Trophoblast cell (in vitro differentiated cells and primary cell): ENCODE measurements at regions not wholly inside any gene's neighbourhood (a gene's known extent, or its start where the extent isn't known, plus 50 kb on each side); places are given as distances from the start of the nearest gene placed in this dataset.
"Not testable (repeated sequence)": the region's sequence is repeated elsewhere in the genome, so short reads cannot be mapped to it uniquely, and the experiment has no call there.

Experiments used
- DNase-seq, 2 donors: peaks; one replicate each; pipeline ENCODE4 v3.0.0-alpha.2; 2016
- H2AFZ ChIP-seq: 2 replicates; pipeline ENCODE4 v1.6.1; 2013; ENCODE audit warnings: low read length, moderate library complexity, mild to moderate bottlenecking; ENCODE audit not compliant: insufficient read depth, poor library complexity
- H2AK5ac ChIP-seq: 2 replicates; pipeline ENCODE4 v1.6.1; 2013; ENCODE audit warnings: mild to moderate bottlenecking, low read length
- H2BK120ac ChIP-seq: 2 replicates; pipeline ENCODE4 v1.6.1; 2013; ENCODE audit warnings: low read length, mild to moderate bottlenecking, moderate library complexity; ENCODE audit not compliant: insufficient read depth, poor library complexity
- H2BK12ac ChIP-seq: 2 replicates; pipeline ENCODE4 v1.6.1; 2013; ENCODE audit warnings: mild to moderate bottlenecking, low read length, moderate library complexity
- H2BK5ac ChIP-seq: 2 replicates; pipeline ENCODE4 v1.6.1; 2013; ENCODE audit warnings: low read length, low read depth, moderate library complexity, mild to moderate bottlenecking; ENCODE audit not compliant: poor library complexity
- H3K14ac ChIP-seq: 2 replicates; pipeline ENCODE4 v1.6.1; 2013; ENCODE audit warnings: mild to moderate bottlenecking, low read length
- H3K18ac ChIP-seq: 2 replicates; pipeline ENCODE4 v1.6.1; 2013; ENCODE audit warnings: mild to moderate bottlenecking, low read length
- H3K23ac ChIP-seq: 2 replicates; pipeline ENCODE4 v1.6.1; 2013; ENCODE audit warnings: low read length
- H3K27ac ChIP-seq: 2 replicates; pipeline ENCODE4 v1.5.1; 2013; ENCODE audit warnings: low read depth, mild to moderate bottlenecking, inconsistent platforms, low read length, moderate library complexity
- H3K27me3 ChIP-seq: 2 replicates; pipeline ENCODE4 v1.6.1; 2013; ENCODE audit warnings: inconsistent platforms, mild to moderate bottlenecking, low read length, moderate library complexity; ENCODE audit not compliant: insufficient read depth
- H3K36me3 ChIP-seq, 2 experiments: 1 replicate in 1 of 2; 2 replicates in 1 of 2; pipeline ENCODE4 v1.6.1; 2013; ENCODE audit warnings: low read length in 2 of 2, mild to moderate bottlenecking in 2 of 2, moderate library complexity in 1 of 2; ENCODE audit not compliant: insufficient read depth in 2 of 2, control insufficient read depth in 1 of 2
- H3K4ac ChIP-seq: 2 replicates; pipeline ENCODE4 v1.6.1; 2013; ENCODE audit warnings: low read depth, mild to moderate bottlenecking, low read length, moderate library complexity
- H3K4me1 ChIP-seq, 2 experiments: 1 replicate in 1 of 2; 2 replicates in 1 of 2; pipeline ENCODE4 v1.6.1; 2013; ENCODE audit warnings: low read length in 2 of 2, mild to moderate bottlenecking in 2 of 2, moderate library complexity in 1 of 2; ENCODE audit not compliant: insufficient read depth in 2 of 2, control insufficient read depth in 1 of 2
- H3K4me2 ChIP-seq: 2 replicates; pipeline ENCODE4 v1.6.1; 2013; ENCODE audit warnings: inconsistent platforms, mild to moderate bottlenecking, low read length, moderate library complexity
- H3K4me3 ChIP-seq: 2 replicates; pipeline ENCODE4 v1.5.1; 2013; ENCODE audit warnings: mild to moderate bottlenecking, low read depth, low read length, inconsistent platforms
- H3K79me1 ChIP-seq: one replicate; pipeline ENCODE4 v1.6.1; 2013; ENCODE audit warnings: low read length
- H3K79me2 ChIP-seq: 2 replicates; pipeline ENCODE4 v1.6.1; 2013; ENCODE audit warnings: low read length, mild to moderate bottlenecking; ENCODE audit not compliant: control insufficient read depth, insufficient read depth, poor library complexity
- H3K9ac ChIP-seq: 2 replicates; pipeline ENCODE4 v1.6.1; 2013; ENCODE audit warnings: mild to moderate bottlenecking, low read length
- H3K9me3 ChIP-seq: 2 replicates; pipeline ENCODE4 v1.6.1; 2013; ENCODE audit warnings: low read depth, mild to moderate bottlenecking, control low read depth, inconsistent platforms, low read length; ENCODE audit not compliant: insufficient read depth
- H4K12ac ChIP-seq: 2 replicates; pipeline ENCODE4 v1.6.1; 2013; ENCODE audit warnings: low read depth, mild to moderate bottlenecking, low read length, moderate library complexity
- H4K8ac ChIP-seq: 2 replicates; pipeline ENCODE4 v1.6.1; 2013; ENCODE audit warnings: low read depth, mild to moderate bottlenecking, low read length, moderate library complexity
- H4K91ac ChIP-seq: one replicate; pipeline ENCODE4 v1.6.1; 2013; ENCODE audit warnings: low read depth, mild to moderate bottlenecking, low read length, moderate library complexity
- WGBS: extraction: QIAGEN DNeasy Blood & Tissue Kit; methylation state at CpG from one replicate; pipeline ENCODE4 v1.1.7; 2013; ENCODE audit warnings: missing lambda C conversion rate; ENCODE audit not compliant: insufficient read length, insufficient coverage; ENCODE audit errors: extremely low coverage; 5-methylcytosine and 5-hydroxymethylcytosine counted together

DNA sequence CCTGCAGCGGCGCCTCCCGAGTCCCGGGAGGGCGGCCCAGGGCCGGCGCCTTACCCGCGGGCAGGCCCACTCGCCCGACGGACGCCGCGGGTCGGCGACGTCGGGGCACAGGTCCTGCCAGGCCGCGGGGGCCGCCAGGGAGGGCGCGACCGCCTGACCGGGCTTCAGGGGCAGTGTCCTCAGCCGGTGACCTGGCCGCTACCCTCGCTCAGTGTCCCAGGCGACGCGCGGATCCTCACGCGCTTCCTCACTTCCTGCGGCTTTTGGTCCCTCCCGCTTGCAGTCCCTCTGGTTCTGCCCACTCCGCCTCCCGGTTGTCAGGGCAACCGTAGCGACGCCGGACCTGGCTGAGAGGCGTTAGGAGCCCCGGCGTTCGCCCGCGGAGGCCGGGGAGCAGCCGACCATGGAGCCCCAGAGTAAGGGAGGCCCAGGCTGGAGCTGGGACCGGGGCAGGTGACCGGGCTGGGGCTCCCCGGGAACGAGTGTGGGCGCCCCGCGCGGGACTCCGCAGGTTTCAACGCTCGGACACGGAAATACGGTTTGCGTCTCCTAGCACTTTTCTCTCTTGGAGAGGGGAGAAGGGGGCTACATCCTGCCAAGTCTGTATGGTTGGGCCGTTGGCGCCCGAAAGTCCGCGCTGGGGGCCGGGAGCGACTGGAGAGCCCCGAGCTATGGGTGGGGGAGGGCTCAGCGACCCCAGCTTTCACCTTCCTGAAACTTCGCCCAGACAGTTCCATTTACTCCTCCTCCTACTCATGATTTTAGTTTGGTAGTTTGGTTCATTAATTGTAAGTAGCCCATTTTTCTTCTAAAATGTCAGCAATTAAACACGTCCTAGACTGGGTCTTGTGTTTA is 4786.0 kb upstream of the OR11H1 start:
- H2AFZ ChIP-seq, H3K79me1 ChIP-seq: not testable (repeated sequence)
- H3K9me3 ChIP-seq = peaks cover 18% of the 10 kb centered on the region

DNA sequence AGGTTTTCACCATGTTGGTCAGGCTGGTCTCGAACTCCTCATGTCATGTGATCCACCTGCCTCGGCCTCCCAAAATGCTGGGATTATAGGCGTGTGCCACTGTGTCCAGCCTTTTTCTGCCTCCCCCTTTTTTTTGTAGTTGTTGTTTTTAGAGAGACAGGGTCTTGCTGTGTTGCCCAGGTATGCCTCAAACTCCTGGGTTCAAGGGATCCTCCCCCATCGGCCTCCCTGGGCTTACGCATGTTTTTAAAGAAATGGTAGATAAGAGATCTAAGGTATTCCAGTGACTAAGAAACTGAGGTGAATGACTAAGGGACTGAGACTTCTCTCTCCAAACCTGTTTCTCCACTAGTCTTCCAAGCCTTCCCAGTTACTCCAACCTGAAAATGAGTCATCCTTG is 4781.6 kb upstream of the OR11H1 start:
- not testable (repeated sequence) for H2BK12ac ChIP-seq, DNase-seq
- no CpG with 5 or more reads among the region's 5 CpGs for WGBS

More for the DNA sequence above, 4786.0 kb upstream of the OR11H1 start:
- H3K79me2 ChIP-seq, H3K14ac ChIP-seq, H3K18ac ChIP-seq, H2BK5ac ChIP-seq, H3K4ac ChIP-seq, DNase-seq, H4K8ac ChIP-seq, H2AK5ac ChIP-seq, H4K12ac ChIP-seq, H3K9ac ChIP-seq, H4K91ac ChIP-seq, H3K36me3 ChIP-seq, H2BK12ac ChIP-seq, H3K23ac ChIP-seq, H3K27ac ChIP-seq, H3K27me3 ChIP-seq, H3K4me2 ChIP-seq, H3K4me3 ChIP-seq, H3K4me1 ChIP-seq, H2BK120ac ChIP-seq: not testable (repeated sequence)
- no CpG with 5 or more reads among the region's 76 CpGs for WGBS

DNA sequence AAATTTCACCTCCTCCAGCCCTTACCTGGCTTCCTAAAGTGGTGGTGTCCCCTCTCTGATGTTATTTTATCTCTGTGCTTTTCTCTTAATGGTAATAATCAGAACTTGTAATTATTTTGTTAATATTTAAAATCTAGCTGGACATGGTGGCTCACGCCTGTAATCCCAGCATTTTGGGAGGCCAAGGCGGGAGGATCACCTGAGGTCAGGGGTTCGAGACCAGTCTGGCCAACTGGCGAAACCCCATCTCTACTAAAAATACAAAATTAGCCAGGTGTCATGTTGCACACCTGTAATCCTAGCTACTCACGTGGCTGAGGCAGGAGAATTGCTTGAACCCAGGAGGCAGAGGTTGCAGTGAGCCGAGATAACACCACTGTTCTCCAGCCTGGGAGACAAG is 4780.8 kb upstream of the OR11H1 start:
- peaks cover 20% of the 10 kb centered on the region for H3K9me3 ChIP-seq

More for the DNA sequence above, 4781.6 kb upstream of the OR11H1 start:
- H3K79me1 ChIP-seq, H3K27ac ChIP-seq, H2AK5ac ChIP-seq, H2BK120ac ChIP-seq, H2BK5ac ChIP-seq, H4K12ac ChIP-seq, H3K4me2 ChIP-seq, H3K27me3 ChIP-seq, H3K23ac ChIP-seq, H3K4ac ChIP-seq, H3K9ac ChIP-seq, H3K14ac ChIP-seq, H3K36me3 ChIP-seq, H4K91ac ChIP-seq, H3K4me1 ChIP-seq, H3K4me3 ChIP-seq, H4K8ac ChIP-seq, H2AFZ ChIP-seq, H3K18ac ChIP-seq, H3K79me2 ChIP-seq: not testable (repeated sequence)
- H3K9me3 ChIP-seq = peaks cover 24% of the 10 kb centered on the region

DNA sequence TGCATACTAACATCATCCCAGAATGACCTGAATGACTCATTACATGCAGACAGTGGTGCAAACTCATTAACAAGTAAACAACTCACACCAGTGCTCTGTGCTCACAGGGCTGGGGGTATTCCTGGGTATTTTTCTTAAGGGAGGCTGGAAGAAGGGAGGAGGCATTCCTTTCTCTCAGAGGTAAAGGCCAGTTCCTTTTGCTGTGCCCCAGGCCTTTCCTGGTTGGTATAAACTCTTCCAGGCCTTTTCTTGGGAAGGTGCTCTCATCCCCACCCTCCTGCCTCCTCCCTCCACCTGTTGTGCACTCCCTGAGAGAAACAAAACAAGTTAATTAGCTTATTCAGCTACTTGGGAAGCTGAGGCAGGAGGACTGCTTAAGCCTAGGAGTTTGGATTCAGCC is 4779.2 kb upstream of the OR11H1 start:
- H3K18ac ChIP-seq, H3K4me2 ChIP-seq, H4K8ac ChIP-seq, H3K27ac ChIP-seq, H3K4ac ChIP-seq, H4K91ac ChIP-seq, H2AK5ac ChIP-seq, H3K14ac ChIP-seq, H3K79me2 ChIP-seq, H3K4me1 ChIP-seq, H3K23ac ChIP-seq, H4K12ac ChIP-seq, H3K27me3 ChIP-seq, H3K79me1 ChIP-seq, H2AFZ ChIP-seq, H2BK5ac ChIP-seq, H2BK120ac ChIP-seq, DNase-seq, H3K9ac ChIP-seq, H3K36me3 ChIP-seq, H2BK12ac ChIP-seq, H3K4me3 ChIP-seq: not testable (repeated sequence)
- H3K9me3 ChIP-seq = peaks cover 15% of the 10 kb centered on the region

More for the DNA sequence above, 4780.8 kb upstream of the OR11H1 start:
- not testable (repeated sequence) for H2BK120ac ChIP-seq, H2BK5ac ChIP-seq, H2BK12ac ChIP-seq, H2AFZ ChIP-seq, H3K14ac ChIP-seq, DNase-seq, H3K4ac ChIP-seq, H2AK5ac ChIP-seq, H4K91ac ChIP-seq, H3K79me2 ChIP-seq, H3K4me3 ChIP-seq, H4K8ac ChIP-seq, H3K4me1 ChIP-seq, H3K27ac ChIP-seq, H3K27me3 ChIP-seq, H3K4me2 ChIP-seq, H4K12ac ChIP-seq, H3K9ac ChIP-seq, H3K23ac ChIP-seq, H3K18ac ChIP-seq, H3K36me3 ChIP-seq, H3K79me1 ChIP-seq
- no CpG with 5 or more reads among the region's 6 CpGs for WGBS
